GM23248 (cell line): ENCODE measurements at regions not wholly inside any gene's neighbourhood (a gene's known extent, or its start where the extent isn't known, plus 50 kb on each side); places are given as distances from the start of the nearest gene placed in this dataset.

Experiments used
- DNase-seq: peaks from one replicate; pipeline ENCODE4 v3.0.0-alpha.2; 2015
- H2AFZ ChIP-seq: fragments of 200-600 bp; sonication (generic); 2 replicates; pipeline ENCODE4 v1.6.1; 2016; ENCODE audit warnings: antibody characterized with exemption
- H3F3A ChIP-seq: fragments of 200-600 bp; sonication (generic); 2 replicates; pipeline ENCODE4 v1.6.1; 2016; ENCODE audit warnings: mild to moderate bottlenecking, antibody characterized with exemption, mixed run types; ENCODE audit not compliant: insufficient read depth
- H3K27ac ChIP-seq: fragments of 200-600 bp; sonication (generic); 2 replicates; pipeline ENCODE4 v1.5.1; 2016; ENCODE audit warnings: mild to moderate bottlenecking
- H3K27me3 ChIP-seq: fragments of 200-600 bp; sonication (generic); replicated peaks from 2 replicates; pipeline ENCODE4 v1.6.1; 2016; ENCODE audit warnings: mild to moderate bottlenecking; ENCODE audit not compliant: insufficient read depth
- H3K36me3 ChIP-seq: fragments of 200-600 bp; sonication (generic); 2 replicates; pipeline ENCODE4 v1.6.1; 2016; ENCODE audit warnings: low read depth, mild to moderate bottlenecking
- H3K4me1 ChIP-seq: fragments of 200-600 bp; sonication (generic); 2 replicates; pipeline ENCODE4 v1.6.1; 2016; ENCODE audit warnings: mild to moderate bottlenecking; ENCODE audit not compliant: insufficient read depth
- H3K4me2 ChIP-seq: fragments of 200-600 bp; sonication (generic); one replicate; pipeline ENCODE4 v1.6.1; 2016; ENCODE audit warnings: mild to moderate bottlenecking; ENCODE audit not compliant: unreplicated experiment
- H3K4me3 ChIP-seq: fragments of 200-600 bp; sonication (generic); 2 replicates; pipeline ENCODE4 v1.5.1; 2016; ENCODE audit warnings: mild to moderate bottlenecking
- H3K79me2 ChIP-seq: fragments of 200-600 bp; sonication (generic); 2 replicates; pipeline ENCODE4 v1.6.1; 2016; ENCODE audit warnings: mild to moderate bottlenecking; ENCODE audit not compliant: insufficient read depth
- H3K9ac ChIP-seq: fragments of 200-600 bp; sonication (generic); 2 replicates; pipeline ENCODE4 v1.6.1; 2016; ENCODE audit warnings: mild to moderate bottlenecking
- H3K9me2 ChIP-seq: fragments of 200-600 bp; sonication (generic); 2 replicates; pipeline ENCODE4 v1.6.1; 2016; ENCODE audit warnings: mixed run types, mild to moderate bottlenecking, moderate library complexity; ENCODE audit not compliant: insufficient read depth
- H3K9me3 ChIP-seq: fragments of 200-600 bp; sonication (generic); one replicate; pipeline ENCODE4 v1.6.1; 2017; ENCODE audit warnings: low read depth
- H4K20me1 ChIP-seq: fragments of 200-600 bp; sonication (generic); 2 replicates; pipeline ENCODE4 v1.6.0; 2016; ENCODE audit not compliant: insufficient read depth
- EZH2 ChIP-seq: fragments of 200-600 bp; sonication (generic); IDR thresholded peaks from 2 replicates; pipeline ENCODE4 v1.6.1; 2018; ENCODE audit warnings: antibody characterized with exemption, mild to moderate bottlenecking; ENCODE audit not compliant: insufficient read depth, poor library complexity, severe bottlenecking
- EZH2phosphoT487 ChIP-seq: fragments of 200-600 bp; sonication (generic); IDR thresholded peaks from 2 replicates; pipeline ENCODE4 v1.6.1; 2018; ENCODE audit warnings: antibody characterized with exemption, moderate library complexity, mild to moderate bottlenecking, low read depth; ENCODE audit not compliant: insufficient read depth
- WGBS, 2 experiments: methylation state at CpG; one replicate each; pipeline ENCODE4 v1.1.6; 2015 to 2017; ENCODE audit warnings: low lambda C conversion rate in 2 of 2, low coverage in 1 of 2; ENCODE audit errors: missing lambda C conversion rate in 2 of 2; 5-methylcytosine and 5-hydroxymethylcytosine counted together
- in situ Hi-C: fragments of 300-500 bp; cut with MboI; formaldehyde crosslinking; loops from 2 replicates; pipeline ENCODE4 v1.15.0; 2020

GRCh38 chr11:80822308-80822707, 1381.5 kb upstream of the TENM4 start:
- in situ Hi-C loops, result no loop called here
- TF ChIP-seq EZH2phosphoT487 (no peak), EZH2 (no peak)
- Histone ChIP-seq H3K4me2 (no peak overlapping the region), H3F3A (no peaks in the 10 kb centered on the region), H3K4me3 (no peak overlapping the region), H3K9ac (no peak overlapping the region), H3K79me2 (no peaks in the 10 kb centered on the region), H3K27ac (no peak overlapping the region), H3K36me3 (no peaks in the 10 kb centered on the region), H3K9me3 (no peaks in the 10 kb centered on the region), H3K27me3 (no peaks in the 10 kb centered on the region), H4K20me1 (no peaks in the 10 kb centered on the region), H3K4me1 (no peaks in the 10 kb centered on the region), H3K9me2 (no peaks in the 10 kb centered on the region), H2AFZ (no peak overlapping the region)
- no peak for DNase-seq
- WGBS, 2 experiments, result 64 to 69% methylated on average over 7 of the region's 7 CpGs

- DNase-seq, result no peak
- no peaks in the 10 kb centered on the region for H3K4me1 ChIP-seq
- no peak overlapping the region for H3K4me3 ChIP-seq
- no peaks in the 10 kb centered on the region for H3K27me3 ChIP-seq
- no peaks in the 10 kb centered on the region for H3K9me2 ChIP-seq
- H4K20me1 ChIP-seq, result no peaks in the 10 kb centered on the region
- no peak overlapping the region for H2AFZ ChIP-seq
- in situ Hi-C loops, result no loop called here
- H3K9me3 ChIP-seq, result no peaks in the 10 kb centered on the region
- H3K9ac ChIP-seq, result no peak overlapping the region
- H3K79me2 ChIP-seq, result no peaks in the 10 kb centered on the region
- no peaks in the 10 kb centered on the region for H3F3A ChIP-seq
- H3K27ac ChIP-seq, result no peak overlapping the region
- no peak overlapping the region for H3K4me2 ChIP-seq
- 71 to 75% methylated on average over 1 of the region's 1 CpG for WGBS, 2 experiments
- TF ChIP-seq EZH2phosphoT487, result no peak
- no peak for TF ChIP-seq EZH2
- H3K36me3 ChIP-seq, result no peaks in the 10 kb centered on the region
Observed at GRCh38 chr11:80819271-80819670, 1378.4 kb upstream of the TENM4 start.

- in situ Hi-C loops, result no loop called here
Observed at GRCh38 chr11:80816966-80817365, 1376.1 kb upstream of the TENM4 start.

GRCh38 chr11:80816454-80816847, 1375.6 kb upstream of the TENM4 start:
- Histone ChIP-seq H3K27me3 (no peaks in the 10 kb centered on the region), H3K9me2 (no peaks in the 10 kb centered on the region), H3F3A (no peaks in the 10 kb centered on the region), H2AFZ (no peak overlapping the region), H4K20me1 (no peaks in the 10 kb centered on the region), H3K79me2 (no peaks in the 10 kb centered on the region), H3K4me3 (no peak overlapping the region), H3K4me1 (no peaks in the 10 kb centered on the region), H3K27ac (no peak overlapping the region), H3K9me3 (no peaks in the 10 kb centered on the region), H3K36me3 (no peaks in the 10 kb centered on the region), H3K4me2 (no peak overlapping the region), H3K9ac (no peak overlapping the region)
- TF ChIP-seq EZH2 (no peak), EZH2phosphoT487 (no peak)
- no peak for DNase-seq
- in situ Hi-C loops, result no loop called here
- WGBS, 2 experiments, result 3 to 5% methylated on average over 1 of the region's 1 CpG

More at GRCh38 chr11:80816966-80817365, 1376.1 kb upstream of the TENM4 start:
- no peak overlapping the region for H3K9ac ChIP-seq
- no peak overlapping the region for H3K4me2 ChIP-seq
- H3K4me1 ChIP-seq, result no peaks in the 10 kb centered on the region
- H3K27me3 ChIP-seq, result no peaks in the 10 kb centered on the region
- TF ChIP-seq EZH2 (no peak), EZH2phosphoT487 (no peak)
- H3K4me3 ChIP-seq, result no peak overlapping the region
- no peak for DNase-seq
- H4K20me1 ChIP-seq, result no peaks in the 10 kb centered on the region
- H3K36me3 ChIP-seq, result no peaks in the 10 kb centered on the region
- no peak overlapping the region for H3K27ac ChIP-seq
- no peaks in the 10 kb centered on the region for H3K9me2 ChIP-seq
- WGBS, 2 experiments, result 25 to 27% methylated on average over 4 of the region's 4 CpGs
- H3K9me3 ChIP-seq, result no peaks in the 10 kb centered on the region
- H2AFZ ChIP-seq, result no peak overlapping the region
- H3K79me2 ChIP-seq, result no peaks in the 10 kb centered on the region
- no peaks in the 10 kb centered on the region for H3F3A ChIP-seq

- WGBS, 2 experiments, result 43 to 50% methylated on average over 3 of the region's 3 CpGs
- H3K4me1 ChIP-seq, result no peaks in the 10 kb centered on the region
- DNase-seq, result no peak
- no peak overlapping the region for H3K27ac ChIP-seq
- no peaks in the 10 kb centered on the region for H3F3A ChIP-seq
- H2AFZ ChIP-seq, result no peak overlapping the region
- no peaks in the 10 kb centered on the region for H3K9me2 ChIP-seq
- no peaks in the 10 kb centered on the region for H4K20me1 ChIP-seq
- no peak for TF ChIP-seq EZH2phosphoT487
- no peak for TF ChIP-seq EZH2
- in situ Hi-C loops, result no loop called here
- no peak overlapping the region for H3K4me2 ChIP-seq
- H3K9ac ChIP-seq, result no peak overlapping the region
- H3K36me3 ChIP-seq, result no peaks in the 10 kb centered on the region
- no peaks in the 10 kb centered on the region for H3K27me3 ChIP-seq
- H3K79me2 ChIP-seq, result no peaks in the 10 kb centered on the region
- no peaks in the 10 kb centered on the region for H3K9me3 ChIP-seq
- no peak overlapping the region for H3K4me3 ChIP-seq
Observed at GRCh38 chr11:80815752-80816453, 1375.1 kb upstream of the TENM4 start.
